H1 (cell line): ENCODE measurements at regions not wholly inside any gene's neighbourhood (a gene's known extent, or its start where the extent isn't known, plus 50 kb on each side); places are given as distances from the start of the nearest gene placed in this dataset.

Experiments used
- CTCF ChIA-PET: fragments of 300-600 bp; sonication (Branson Sonifier 250); formaldehyde crosslinking; loops from one replicate; lab custom pipeline; 2021; ENCODE audit not compliant: partially characterized antibody; lab: Charles Lee
- POLR2A ChIA-PET: fragments of 300-600 bp; sonication (Branson Sonifier 250); formaldehyde crosslinking; loops from one replicate; lab custom pipeline; 2021; ENCODE audit warnings: inconsistent platforms; ENCODE audit not compliant: partially characterized antibody; lab: Charles Lee
- DNase-seq, 2 experiments: peaks; one replicate each; pipeline versions ENCODE4 v3.0.0 to v3.0.0-alpha.2; 2010 to 2022; ENCODE audit warnings: low spot score in 2 of 2, low read depth in 1 of 2, mixed read lengths in 1 of 2
- FAIRE-seq: peaks from 2 replicates; lab custom pipeline; 2011; peaks lifted over from hg19 to GRCh38; lab: Jason Lieb, UNC
- H2AFZ ChIP-seq: 2 replicates; pipeline ENCODE4 v1.8.1; 2012; ENCODE audit warnings: low read length, inconsistent platforms
- H2AK5ac ChIP-seq: 2 replicates; pipeline ENCODE4 v1.6.1; 2013; ENCODE audit warnings: low read depth, low read length
- H2BK120ac ChIP-seq: replicated peaks from 2 replicates; pipeline ENCODE3; 2013; ENCODE audit warnings: low read depth, low read length, inconsistent platforms
- H2BK12ac ChIP-seq: 2 replicates; pipeline ENCODE4 v1.6.1; 2013; ENCODE audit warnings: low read depth, low read length
- H2BK15ac ChIP-seq: 2 replicates; pipeline ENCODE4 v1.6.1; 2013; ENCODE audit warnings: low read length
- H2BK20ac ChIP-seq: 2 replicates; pipeline ENCODE4 v1.6.1; 2013; ENCODE audit warnings: low read length
- H2BK5ac ChIP-seq: 2 replicates; pipeline ENCODE4 v1.6.1; 2013; ENCODE audit warnings: low read depth, low read length
- H3K14ac ChIP-seq: 2 replicates; pipeline ENCODE4 v1.6.1; 2013; ENCODE audit warnings: inconsistent platforms; ENCODE audit not compliant: insufficient read length
- H3K18ac ChIP-seq: 2 replicates; pipeline ENCODE4 v1.6.1; 2013; ENCODE audit warnings: low read length; ENCODE audit errors: extremely low read depth
- H3K23ac ChIP-seq: 2 replicates; pipeline ENCODE4 v1.6.1; 2013; ENCODE audit warnings: inconsistent platforms; ENCODE audit not compliant: insufficient read length
- H3K23me2 ChIP-seq: 2 replicates; pipeline ENCODE4 v1.6.1; 2013; ENCODE audit warnings: low read depth, low read length
- H3K27ac ChIP-seq: 2 replicates; pipeline ENCODE4 v1.6.1; 2011; ENCODE audit warnings: low read depth, low read length, inconsistent platforms
- H3K27me3 ChIP-seq, 4 experiments: replicated peaks in 1 of 4; 1 replicate in 1 of 4; 2 replicates in 3 of 4; pipeline versions ENCODE4 v1.6.1 to v1.8.1; 2011 to 2013; ENCODE audit warnings: low read length in 3 of 4, mild to moderate bottlenecking in 3 of 4, inconsistent platforms in 2 of 4, mixed read lengths in 2 of 4, moderate library complexity in 1 of 4; ENCODE audit not compliant: control insufficient read depth in 3 of 4, insufficient read depth in 3 of 4; ENCODE audit errors: extremely low read depth in 1 of 4
- H3K36me3 ChIP-seq, 4 experiments: 2 replicates each; pipeline versions ENCODE4 v1.6.1 to v1.8.1; 2011 to 2013; ENCODE audit warnings: mild to moderate bottlenecking in 4 of 4, low read length in 3 of 4, moderate library complexity in 2 of 4, control low read depth in 1 of 4, inconsistent platforms in 1 of 4; ENCODE audit not compliant: insufficient read depth in 4 of 4, control insufficient read depth in 2 of 4
- H3K4ac ChIP-seq: replicated peaks from 2 replicates; pipeline ENCODE3; 2013; ENCODE audit warnings: low read length, low read depth, mixed read lengths, inconsistent platforms; ENCODE audit not compliant: insufficient read length
- H3K4me1 ChIP-seq, 4 experiments: replicated peaks in 1 of 4; 1 replicate in 1 of 4; 2 replicates in 3 of 4; pipeline versions ENCODE4 v1.6.1 to v1.8.1; 2011 to 2013; ENCODE audit warnings: low read length in 3 of 4, inconsistent platforms in 2 of 4, mixed read lengths in 1 of 4; ENCODE audit not compliant: insufficient read depth in 4 of 4, control insufficient read depth in 3 of 4
- H3K4me2 ChIP-seq, 2 experiments: 2 replicates each; pipeline versions ENCODE4 v1.6.1 to v1.8.1; 2011 to 2013; ENCODE audit warnings: low read depth in 2 of 2, low read length in 2 of 2, control low read depth in 1 of 2, inconsistent platforms in 1 of 2, mild to moderate bottlenecking in 1 of 2; ENCODE audit not compliant: insufficient read depth in 1 of 2
- H3K4me3 ChIP-seq, 4 experiments: fragments of 200-600, 300-600 bp in 1 of 4; sonication (generic), shearing (Covaris generic), sonication (Bioruptor Twin) in 1 of 4; 2 replicates each; pipeline versions ENCODE4 v1.5.1 to v1.8.1; 2011 to 2016; ENCODE audit warnings: low read length in 4 of 4, low read depth in 3 of 4, control low read depth in 2 of 4, inconsistent platforms in 2 of 4, mild to moderate bottlenecking in 2 of 4, mixed read lengths in 1 of 4, moderate library complexity in 1 of 4; ENCODE audit not compliant: insufficient read depth in 2 of 4; ENCODE audit errors: extremely low read depth in 1 of 4
- H3K56ac ChIP-seq: replicated peaks from 2 replicates; pipeline ENCODE3; 2013; ENCODE audit warnings: low read depth, mild to moderate bottlenecking, mixed read lengths, low read length, inconsistent platforms; ENCODE audit not compliant: insufficient read length
- H3K79me1 ChIP-seq: 2 replicates; pipeline ENCODE4 v1.6.1; 2013; ENCODE audit warnings: low read depth, low read length, control low read depth
- H3K79me2 ChIP-seq, 2 experiments: 2 replicates each; pipeline versions ENCODE4 v1.6.1 to v1.8.1; 2012 to 2013; ENCODE audit warnings: low read length in 2 of 2, mild to moderate bottlenecking in 2 of 2, inconsistent platforms in 1 of 2; ENCODE audit not compliant: insufficient read depth in 2 of 2, control insufficient read depth in 1 of 2
- H3K9ac ChIP-seq, 4 experiments: replicated peaks in 1 of 4; 1 replicate in 1 of 4; 2 replicates in 3 of 4; pipeline versions ENCODE4 v1.6.1 to v1.8.1; 2011 to 2013; ENCODE audit warnings: low read depth in 3 of 4, low read length in 3 of 4, control low read depth in 2 of 4, mild to moderate bottlenecking in 2 of 4, moderate library complexity in 2 of 4, inconsistent platforms in 1 of 4; ENCODE audit errors: extremely low read depth in 1 of 4
- H3K9me3 ChIP-seq, 2 experiments: 2 replicates each; pipeline versions ENCODE4 v1.6.1 to v1.8.1; 2012 to 2013; ENCODE audit warnings: mild to moderate bottlenecking in 2 of 2, moderate library complexity in 2 of 2, control low read depth in 1 of 2, inconsistent platforms in 1 of 2, low read depth in 1 of 2, low read length in 1 of 2, mixed read lengths in 1 of 2; ENCODE audit not compliant: insufficient read depth in 2 of 2
- H4K20me1 ChIP-seq, 2 experiments: replicated peaks in 1 of 2; 2 replicates each; pipeline versions ENCODE3 to v1.8.1; 2011 to 2013; ENCODE audit warnings: inconsistent platforms in 2 of 2, low read length in 2 of 2, mild to moderate bottlenecking in 1 of 2; ENCODE audit not compliant: insufficient read depth in 2 of 2, control insufficient read depth in 1 of 2
- H4K5ac ChIP-seq: 2 replicates; pipeline ENCODE4 v1.6.1; 2013; ENCODE audit warnings: low read length, low read depth, mixed read lengths, inconsistent platforms; ENCODE audit not compliant: insufficient read length
- H4K8ac ChIP-seq: 2 replicates; pipeline ENCODE4 v1.8.0; 2013; ENCODE audit warnings: mild to moderate bottlenecking, moderate library complexity, low read length, inconsistent platforms; ENCODE audit not compliant: insufficient read depth; ENCODE audit errors: extremely low read depth
- H4K91ac ChIP-seq: replicated peaks from 2 replicates; pipeline ENCODE3; 2013; ENCODE audit warnings: low read length, mixed read lengths, inconsistent platforms; ENCODE audit not compliant: insufficient read length
- EZH2 ChIP-seq: fragments of 200-600 bp; sonication (generic); IDR thresholded peaks from 2 replicates; pipeline ENCODE4 v1.7.1; 2012; ENCODE audit warnings: low read depth, mild to moderate bottlenecking, moderate library complexity, low read length, inconsistent platforms; ENCODE audit not compliant: severe bottlenecking
- WGBS, 2 experiments: shearing (Covaris generic) in 1 of 2; methylation state at CpG; one replicate each; pipeline versions ENCODE4 v1.1.6 to v1.1.7; 2013 to 2015; ENCODE audit warnings: low lambda C conversion rate in 2 of 2, mixed read lengths in 2 of 2, inconsistent platforms in 1 of 2, low coverage in 1 of 2, missing lambda C conversion rate in 1 of 2; ENCODE audit not compliant: insufficient replicate concordance in 2 of 2, insufficient coverage in 1 of 2, insufficient read length in 1 of 2; ENCODE audit errors: extremely low coverage in 1 of 2, missing lambda C conversion rate in 1 of 2; 5-methylcytosine and 5-hydroxymethylcytosine counted together

DNA sequence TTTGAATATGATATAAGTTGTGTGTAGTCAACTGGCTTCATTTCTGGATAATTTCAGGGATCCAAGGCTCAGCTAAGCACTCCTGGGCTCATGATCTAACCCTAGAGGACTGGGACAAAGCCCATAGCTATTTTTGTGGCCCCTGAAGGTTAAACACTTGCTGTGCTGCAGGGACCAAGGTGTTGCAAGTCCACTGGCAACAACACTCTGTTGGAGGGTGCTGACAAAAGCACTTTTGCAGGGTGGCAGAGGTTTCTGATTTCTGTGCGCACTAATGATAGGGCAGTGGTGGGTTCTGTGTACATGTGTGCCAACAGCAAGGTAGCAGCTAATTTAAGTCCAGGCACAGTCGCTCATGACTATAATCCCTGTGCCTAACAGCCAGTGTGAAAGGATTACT lies 445.3 kb upstream of the SYNCRIP start:
- TF ChIP-seq EZH2: no peak
- WGBS, 2 experiments: 78% methylated on average over 2 of the region's 2 CpGs; no CpG with 5 or more reads in 1 of the 2 experiments
- H3K23ac ChIP-seq: no peak overlapping the region
- H2BK5ac ChIP-seq: no peak overlapping the region
- H4K91ac ChIP-seq: no peak overlapping the region
- DNase-seq (no peak), FAIRE-seq (no peak)
- no peak overlapping the region for H3K4me2 ChIP-seq
- H2BK15ac ChIP-seq: no peak overlapping the region
- no peaks in the 10 kb centered on the region for H3K36me3 ChIP-seq
- no peak overlapping the region for H2AK5ac ChIP-seq
- no peak overlapping the region for H2BK12ac ChIP-seq
- H3K4me3 ChIP-seq: no peak overlapping the region
- H3K9me3 ChIP-seq: 0 out of 4 replicates have a peak, but pooled peaks cover 0 to 2% of the 10 kb centered on the region in 2 experiments
- H3K27ac ChIP-seq: no peak overlapping the region
- H2BK120ac ChIP-seq: no peak overlapping the region
- ChIA-PET CTCF (interaction anchor here (1.4 kb wide), 1 partner anchor 9 kb away, joined by 3 read pairs; no protein-coding TSS in a partner anchor), POLR2A (no interaction called here)
- H3K79me2 ChIP-seq: no peaks in the 10 kb centered on the region
- H3K4me1 ChIP-seq: no peaks in the 10 kb centered on the region
- no peak overlapping the region for H4K5ac ChIP-seq
- no peaks in the 10 kb centered on the region for H4K20me1 ChIP-seq
- H3K4ac ChIP-seq: no peak overlapping the region
- no peak overlapping the region for H3K14ac ChIP-seq
- no peak overlapping the region for H2AFZ ChIP-seq
- H3K56ac ChIP-seq: no peak overlapping the region
- H3K23me2 ChIP-seq: no peaks in the 10 kb centered on the region
- H3K9ac ChIP-seq: no peak overlapping the region
- H3K18ac ChIP-seq: no peak overlapping the region
- no peak overlapping the region; the same call in 1 of the 2 replicates for H4K8ac ChIP-seq
- H2BK20ac ChIP-seq: no peak overlapping the region
- no peaks in the 10 kb centered on the region for H3K79me1 ChIP-seq
- H3K27me3 ChIP-seq: no peaks in the 10 kb centered on the region
